Astrocyte (in vitro differentiated cells and primary cell): ENCODE measurements at regions not wholly inside any gene's neighbourhood (a gene's known extent, or its start where the extent isn't known, plus 50 kb on each side); places are given as distances from the start of the nearest gene placed in this dataset.

Experiments used
- DNase-seq: peaks from one replicate; pipeline ENCODE4 v3.0.0-alpha.2; 2010; ENCODE audit warnings: low read depth
- FAIRE-seq: peaks from 2 replicates; lab custom pipeline; 2011; peaks lifted over from hg19 to GRCh38; lab: Jason Lieb, UNC
- H2AFZ ChIP-seq: 2 replicates; pipeline ENCODE4 v1.6.0; 2012; ENCODE audit warnings: low read depth, low read length, inconsistent platforms
- H3K27ac ChIP-seq: 2 replicates; pipeline ENCODE4 v1.5.1; 2011; ENCODE audit warnings: low read depth, low read length, inconsistent platforms
- H3K27me3 ChIP-seq: 2 replicates; pipeline ENCODE4 v1.6.0; 2011; ENCODE audit warnings: low read length, inconsistent platforms; ENCODE audit not compliant: insufficient read depth
- H3K36me3 ChIP-seq: 2 replicates; pipeline ENCODE4 v1.5.1; 2011; ENCODE audit warnings: low read length, inconsistent platforms; ENCODE audit not compliant: insufficient read depth
- H3K4me1 ChIP-seq: 2 replicates; pipeline ENCODE4 v1.5.1; 2011; ENCODE audit warnings: low read length, inconsistent platforms; ENCODE audit not compliant: insufficient read depth
- H3K4me2 ChIP-seq: 2 replicates; pipeline ENCODE4 v1.6.0; 2012; ENCODE audit warnings: low read length, inconsistent platforms
- H3K4me3 ChIP-seq: 2 replicates; pipeline ENCODE4 v1.5.1; 2011; ENCODE audit warnings: low read depth, mild to moderate bottlenecking, low read length, inconsistent platforms; ENCODE audit not compliant: insufficient read depth
- H3K79me2 ChIP-seq: 2 replicates; pipeline ENCODE4 v1.6.0; 2012; ENCODE audit warnings: mild to moderate bottlenecking, low read length, inconsistent platforms; ENCODE audit not compliant: insufficient read depth
- H3K9ac ChIP-seq: 2 replicates; pipeline ENCODE4 v1.6.0; 2012; ENCODE audit warnings: mild to moderate bottlenecking, low read length, inconsistent platforms
- H3K9me3 ChIP-seq: 2 replicates; pipeline ENCODE4 v1.5.1; 2012; ENCODE audit warnings: low read depth, mild to moderate bottlenecking, low read length, inconsistent platforms; ENCODE audit not compliant: insufficient read depth
- H4K20me1 ChIP-seq: 2 replicates; pipeline ENCODE4 v1.6.0; 2012; ENCODE audit warnings: low read length, inconsistent platforms; ENCODE audit not compliant: insufficient read depth
- H3K27ac Mint-ChIP-seq: one replicate; pipeline ENCODE4 v1.8.0; 2021; ENCODE audit warnings: mild to moderate bottlenecking, mixed read lengths; ENCODE audit not compliant: unreplicated experiment
- H3K27me3 Mint-ChIP-seq: one replicate; pipeline ENCODE4 v1.8.0; 2021; ENCODE audit warnings: low read depth, mixed read lengths; ENCODE audit not compliant: unreplicated experiment
- H3K36me3 Mint-ChIP-seq: one replicate; pipeline ENCODE4 v1.8.0; 2021; ENCODE audit warnings: low read depth, mixed read lengths; ENCODE audit not compliant: unreplicated experiment
- H3K4me1 Mint-ChIP-seq: one replicate; pipeline ENCODE4 v1.8.0; 2021; ENCODE audit warnings: low read depth, mixed read lengths; ENCODE audit not compliant: unreplicated experiment
- H3K4me3 Mint-ChIP-seq: one replicate; pipeline ENCODE4 v1.8.0; 2021; ENCODE audit warnings: mild to moderate bottlenecking, moderate library complexity, mixed read lengths; ENCODE audit not compliant: unreplicated experiment
- H3K9me3 Mint-ChIP-seq: one replicate; pipeline ENCODE4 v1.8.0; 2021; ENCODE audit warnings: mild to moderate bottlenecking, mixed read lengths; ENCODE audit not compliant: unreplicated experiment
- CTCF ChIP-seq: IDR thresholded peaks from 2 replicates; pipeline ENCODE4 v1.5.1; 2011; ENCODE audit warnings: low read depth, mild to moderate bottlenecking, inconsistent platforms, low read length, moderate library complexity; ENCODE audit not compliant: insufficient read depth
- EZH2 ChIP-seq: IDR thresholded peaks from 2 replicates; pipeline ENCODE4 v1.6.1; 2012; ENCODE audit warnings: mild to moderate bottlenecking, low read length, inconsistent platforms; ENCODE audit not compliant: insufficient read depth

- Histone ChIP-seq H3K4me2 (no peak overlapping the region), H3K27ac (no peak overlapping the region), H3K79me2 (no peaks in the 10 kb centered on the region), H3K9me3 (no peaks in the 10 kb centered on the region), H3K4me3 (no peak overlapping the region), H2AFZ (no peak overlapping the region), H3K4me1 (no peaks in the 10 kb centered on the region), H3K9ac (no peak overlapping the region), H3K36me3 (no peaks in the 10 kb centered on the region), H4K20me1 (no peaks in the 10 kb centered on the region), H3K27me3 (no peaks in the 10 kb centered on the region)
- Mint-ChIP-seq H3K27ac (no peak overlapping the region), H3K27me3 (peaks cover 2% of the 10 kb centered on the region), H3K4me1 (peaks cover 19% of the 10 kb centered on the region), H3K4me3 (no peak overlapping the region), H3K9me3 (peaks cover 1% of the 10 kb centered on the region), H3K36me3 (no peaks in the 10 kb centered on the region)
- no peak for TF ChIP-seq CTCF
- no peak for TF ChIP-seq EZH2
- FAIRE-seq, result no peak
- no peak for DNase-seq
Measured at GRCh38 chr16:17606460-17606859, 135.7 kb upstream of the XYLT1 start.

- no peak overlapping the region for H3K4me3 Mint-ChIP-seq
- no peaks in the 10 kb centered on the region for H3K36me3 Mint-ChIP-seq
- H3K4me3 ChIP-seq, result no peak overlapping the region
- no peak for TF ChIP-seq EZH2
- TF ChIP-seq CTCF, result no peak
- no peak overlapping the region for H3K27ac Mint-ChIP-seq
- no peaks in the 10 kb centered on the region for H3K36me3 ChIP-seq
- H3K4me2 ChIP-seq, result no peak overlapping the region
- no peak overlapping the region for H3K9ac ChIP-seq
- no peaks in the 10 kb centered on the region for H4K20me1 ChIP-seq
- no peaks in the 10 kb centered on the region for H3K27me3 ChIP-seq
- no peak overlapping the region for H2AFZ ChIP-seq
- peaks cover 4% of the 10 kb centered on the region for H3K9me3 Mint-ChIP-seq
- no peak overlapping the region for H3K27ac ChIP-seq
- no peak for DNase-seq
- peaks cover 2% of the 10 kb centered on the region for H3K27me3 Mint-ChIP-seq
- H3K79me2 ChIP-seq, result no peaks in the 10 kb centered on the region
- no peak for FAIRE-seq
- H3K9me3 ChIP-seq, result no peaks in the 10 kb centered on the region
- H3K4me1 ChIP-seq, result no peaks in the 10 kb centered on the region
- H3K4me1 Mint-ChIP-seq, result peaks cover 19% of the 10 kb centered on the region
Measured at GRCh38 chr16:17605784-17606183, 135.0 kb upstream of the XYLT1 start.

GRCh38 chr16:17603626-17604025 lies 132.9 kb upstream of the XYLT1 start:
- no peak for TF ChIP-seq CTCF
- no peak for TF ChIP-seq EZH2
- Mint-ChIP-seq H3K4me3 (no peak overlapping the region), H3K27ac (no peak overlapping the region), H3K4me1 (peaks cover 19% of the 10 kb centered on the region), H3K9me3 (peaks cover 12% of the 10 kb centered on the region), H3K36me3 (no peaks in the 10 kb centered on the region), H3K27me3 (no peaks in the 10 kb centered on the region)
- no peaks in the 10 kb centered on the region for H3K79me2 ChIP-seq
- H2AFZ ChIP-seq, result no peak overlapping the region
- DNase-seq, result no peak
- no peak overlapping the region for H3K27ac ChIP-seq
- H3K36me3 ChIP-seq, result no peaks in the 10 kb centered on the region
- H3K4me2 ChIP-seq, result no peak overlapping the region
- H3K9ac ChIP-seq, result no peak overlapping the region
- no peaks in the 10 kb centered on the region for H3K27me3 ChIP-seq
- H3K4me3 ChIP-seq, result no peak overlapping the region
- no peaks in the 10 kb centered on the region for H3K4me1 ChIP-seq
- H3K9me3 ChIP-seq, result peaks cover 6% of the 10 kb centered on the region
- no peak for FAIRE-seq
- H4K20me1 ChIP-seq, result no peaks in the 10 kb centered on the region
